ENCODE measurements at regions not wholly inside any gene's neighbourhood (a gene's known extent, or its start where the extent isn't known, plus 50 kb on each side); places are given as distances from the start of the nearest gene placed in this dataset.

- no peaks in the 10 kb centered on the region for H4K20me1 ChIP-seq (ENCODE audit: insufficient read depth)
- RAD21 ChIA-PET (ENCODE audit: low non-redundant PET in 1 of 2, low total read pairs in 2 of 2, uncharacterized antibody in 2 of 2, unreplicated experiment in 2 of 2), result no interaction called here
- CTCF ChIA-PET, result no interaction called here
- intact Hi-C loops (cut with micrococcal nuclease), result no loop called here
- no peaks in the 10 kb centered on the region for H3K79me2 ChIP-seq (ENCODE audit: insufficient read depth, low read length)
- no peak overlapping the region for H3K4me3 ChIP-seq (replicated peaks in 1 of 2; ENCODE audit: low read depth in 1 of 2, low read length in 2 of 2)
- H3K9me3 ChIP-seq (ENCODE audit: control insufficient read depth in 1 of 2, insufficient read depth in 1 of 2, low read depth in 1 of 2, low read length in 2 of 2), result no peaks in the 10 kb centered on the region
- no peak overlapping the region for H3K9ac ChIP-seq (ENCODE audit: low read length)
- no peaks in the 10 kb centered on the region for H3K27me3 ChIP-seq (ENCODE audit: insufficient read depth, low read length)
- no peak overlapping the region for H3K27ac ChIP-seq (ENCODE audit: low read depth, low read length)
- ATAC-seq (no peak), DNase-seq (ENCODE audit: low read depth, low spot score) (no peak)
- H3K4me1 ChIP-seq (ENCODE audit: control insufficient read depth in 1 of 2, insufficient read depth in 2 of 2, low read length in 2 of 2), result no peaks in the 10 kb centered on the region
- no TSS peak for BruUV-seq (replicated peaks)
- H3K4me2 ChIP-seq (ENCODE audit: low read length), result no peak overlapping the region
- no peak overlapping the region for H2AFZ ChIP-seq (ENCODE audit: low read depth, low read length, poor library complexity, severe bottlenecking)
- TF ChIP-seq YY1 (IDR thresholded peaks at IDR 0.05; ENCODE audit: extremely low read depth, insufficient replicate concordance, low read depth, low read length), result no peak
- no peak for TF ChIP-seq SRF (IDR thresholded peaks at IDR 0.05; ENCODE audit: low read depth)
- no peak for TF ChIP-seq SP1 (IDR thresholded peaks at IDR 0.05; ENCODE audit: low read depth)
- no peak for TF ChIP-seq JUND (IDR thresholded peaks at IDR 0.05)
- no peak for TF ChIP-seq ELF1 (IDR thresholded peaks at IDR 0.05; ENCODE audit: borderline replicate concordance, low read depth)
- no peak for TF ChIP-seq SIN3A (IDR thresholded peaks at IDR 0.05; ENCODE audit: low read depth)
- TF ChIP-seq CTCF (IDR thresholded peaks at IDR 0.05 in 2 of 3, conservative IDR thresholded peaks at IDR 0.05 in 1 of 3; ENCODE audit: borderline replicate concordance in 1 of 3, insufficient read depth in 1 of 3, low read depth in 2 of 3, low read length in 2 of 3), result no peak
- no peak for TF ChIP-seq TCF7L2 (IDR thresholded peaks at IDR 0.05; ENCODE audit: borderline replicate concordance, extremely low read depth, insufficient read depth, insufficient read length)
- no peak for TF ChIP-seq POLR2A (IDR thresholded peaks at IDR 0.05; ENCODE audit: borderline replicate concordance, extremely low read depth, insufficient read depth, insufficient read length)
- TF ChIP-seq RAD21 (IDR thresholded peaks at IDR 0.05; ENCODE audit: low read depth), result no peak
- TF ChIP-seq ZBTB33 (IDR thresholded peaks at IDR 0.05; ENCODE audit: extremely low read depth, insufficient replicate concordance, low read length), result no peak
- no peak for TF ChIP-seq CBX3 (IDR thresholded peaks at IDR 0.05; ENCODE audit: low read depth)
- no peak for TF ChIP-seq ZNF274 (IDR thresholded peaks at IDR 0.05; ENCODE audit: low read depth, low read length)
- no peak for TF ChIP-seq ZFX (IDR thresholded peaks at IDR 0.05)
- no peak for TF ChIP-seq REST (IDR thresholded peaks at IDR 0.05; ENCODE audit: low read depth)
- TF ChIP-seq CEBPB (IDR thresholded peaks at IDR 0.05; ENCODE audit: low read depth), result no peak
- no peak for TF ChIP-seq FOSL1 (IDR thresholded peaks at IDR 0.05; ENCODE audit: low read depth)
- TF ChIP-seq EZH2phosphoT487 (IDR thresholded peaks at IDR 0.05; ENCODE audit: borderline replicate concordance), result no peak
- no peaks in the 10 kb centered on the region for H3K9me2 ChIP-seq (ENCODE audit: insufficient read depth)
- no peaks in the 10 kb centered on the region for H3K36me3 ChIP-seq (ENCODE audit: control insufficient read depth in 1 of 2, insufficient read depth in 2 of 2, low read length in 2 of 2)
- POLR2A ChIA-PET, result no interaction called here
Measured at GRCh38 chr1:193567937-193568336, 381.5 kb upstream of the B3GALT2 start.

Measured in HCT116 (cell line).